Activated naive CD4-positive, alpha-beta T cell treated with anti-CD3 and anti-CD28 coated beads, Interleukin-2, amount 10 ng/mL, durations not matched to agents 7 days and 5 days (primary cell): ENCODE measurements at regions not wholly inside any gene's neighbourhood (a gene's known extent, or its start where the extent isn't known, plus 50 kb on each side); places are given as distances from the start of the nearest gene placed in this dataset.

Source experiments
- CTCF ChIA-PET: fragments of 350-600 bp; sonication (Branson Sonifier 250); formaldehyde crosslinking; loops from one replicate; lab custom pipeline; 2021; ENCODE audit warnings: antibody characterized with exemption; lab: Charles Lee
- DNase-seq: peaks from one replicate; pipeline ENCODE4 v3.0.0-alpha.2; 2020
- H3K27ac Mint-ChIP-seq: one replicate; pipeline ENCODE4 v1.8.0; 2021; ENCODE audit warnings: mild to moderate bottlenecking, moderate library complexity, mixed read lengths
- H3K27me3 Mint-ChIP-seq: one replicate; pipeline ENCODE4 v1.8.0; 2021; ENCODE audit warnings: mild to moderate bottlenecking, mixed read lengths
- H3K36me3 Mint-ChIP-seq: one replicate; pipeline ENCODE4 v1.8.0; 2021; ENCODE audit warnings: mixed read lengths
- H3K4me1 Mint-ChIP-seq: one replicate; pipeline ENCODE4 v1.8.0; 2021; ENCODE audit warnings: mixed read lengths
- H3K4me3 Mint-ChIP-seq: one replicate; pipeline ENCODE4 v1.8.0; 2021; ENCODE audit warnings: mild to moderate bottlenecking, moderate library complexity, mixed read lengths
- H3K9me3 Mint-ChIP-seq: one replicate; pipeline ENCODE4 v1.8.0; 2021; ENCODE audit warnings: mixed read lengths

DNA sequence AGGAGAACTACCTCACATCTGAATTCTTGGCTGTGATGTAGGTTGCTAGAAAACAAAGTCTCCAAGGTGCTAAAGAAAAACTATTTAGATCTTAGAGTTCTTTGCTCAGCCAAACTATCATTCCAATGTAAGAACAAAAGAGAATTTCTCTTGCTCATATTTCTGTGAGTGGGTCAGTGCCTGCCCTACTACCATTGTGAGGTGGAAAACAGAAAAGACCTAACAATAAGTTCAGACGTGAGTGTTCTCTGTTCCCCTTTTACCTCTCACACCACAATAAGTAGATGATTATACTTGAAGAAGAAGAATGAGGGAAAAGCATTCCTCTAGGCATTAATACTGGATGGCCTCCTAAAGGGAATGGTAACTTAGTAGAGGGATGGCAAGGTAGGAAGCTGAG is 187.4 kb upstream of the KITLG start:
- Mint-ChIP-seq H3K4me3 (no peak overlapping the region), H3K27me3 (no peaks in the 10 kb centered on the region), H3K4me1 (no peaks in the 10 kb centered on the region), H3K27ac (no peak overlapping the region), H3K36me3 (no peaks in the 10 kb centered on the region), H3K9me3 (no peaks in the 10 kb centered on the region)
- CTCF ChIA-PET, result no interaction called here
- no peak for DNase-seq

- no peak overlapping the region for H3K27ac Mint-ChIP-seq
- H3K27me3 Mint-ChIP-seq, result no peaks in the 10 kb centered on the region
- DNase-seq, result no peak
- no peak overlapping the region for H3K4me3 Mint-ChIP-seq
- H3K9me3 Mint-ChIP-seq, result no peaks in the 10 kb centered on the region
- CTCF ChIA-PET, result no interaction called here
- H3K4me1 Mint-ChIP-seq, result no peaks in the 10 kb centered on the region
- no peaks in the 10 kb centered on the region for H3K36me3 Mint-ChIP-seq
These were observed 184.7 kb upstream of the KITLG start for GRCh38 chr12:88764781-88765480.

GRCh38 chr12:88763536-88764100 is 183.3 kb upstream of the KITLG start:
- H3K27me3 Mint-ChIP-seq, result no peaks in the 10 kb centered on the region
- CTCF ChIA-PET, result no interaction called here
- H3K27ac Mint-ChIP-seq, result no peak overlapping the region
- H3K4me1 Mint-ChIP-seq, result no peaks in the 10 kb centered on the region
- H3K36me3 Mint-ChIP-seq, result no peaks in the 10 kb centered on the region
- no peak for DNase-seq
- no peaks in the 10 kb centered on the region for H3K9me3 Mint-ChIP-seq
- no peak overlapping the region for H3K4me3 Mint-ChIP-seq

- H3K27me3 Mint-ChIP-seq, result no peaks in the 10 kb centered on the region
- no peak overlapping the region for H3K27ac Mint-ChIP-seq
- DNase-seq, result no peak
- H3K4me3 Mint-ChIP-seq, result no peak overlapping the region
- CTCF ChIA-PET, result no interaction called here
- no peaks in the 10 kb centered on the region for H3K9me3 Mint-ChIP-seq
- no peaks in the 10 kb centered on the region for H3K4me1 Mint-ChIP-seq
- no peaks in the 10 kb centered on the region for H3K36me3 Mint-ChIP-seq
These were observed 177.9 kb upstream of the KITLG start for GRCh38 chr12:88758176-88758575.

DNA sequence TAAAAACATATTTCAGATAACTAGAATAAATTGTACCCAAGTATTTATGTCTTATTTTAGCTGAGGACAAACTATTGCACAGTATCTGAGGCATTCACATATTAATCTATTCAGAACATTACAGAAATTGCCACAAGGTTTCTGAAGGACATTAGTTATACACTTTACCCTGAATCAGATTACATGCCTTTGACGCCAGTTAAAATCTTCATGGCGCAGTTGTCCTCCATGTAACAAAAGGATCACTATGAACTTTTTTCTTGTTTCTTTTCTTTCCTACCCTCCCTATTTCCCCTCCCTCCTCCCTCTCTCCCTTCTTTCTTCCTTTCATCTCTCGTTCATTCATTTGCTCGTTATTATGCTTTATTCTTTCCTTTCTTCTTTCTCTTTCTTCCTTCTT is 176.6 kb upstream of the KITLG start:
- Mint-ChIP-seq H3K27ac (no peak overlapping the region), H3K36me3 (no peaks in the 10 kb centered on the region), H3K9me3 (no peaks in the 10 kb centered on the region), H3K27me3 (no peaks in the 10 kb centered on the region), H3K4me1 (no peaks in the 10 kb centered on the region), H3K4me3 (no peak overlapping the region)
- CTCF ChIA-PET, result no interaction called here
- no peak for DNase-seq

GRCh38 chr12:88756153-88756552 is 175.9 kb upstream of the KITLG start:
- DNase-seq, result no peak
- Mint-ChIP-seq H3K4me1 (no peaks in the 10 kb centered on the region), H3K36me3 (no peaks in the 10 kb centered on the region), H3K27me3 (no peaks in the 10 kb centered on the region), H3K27ac (no peak overlapping the region), H3K4me3 (no peak overlapping the region), H3K9me3 (no peaks in the 10 kb centered on the region)
- CTCF ChIA-PET, result no interaction called here

- H3K4me1 Mint-ChIP-seq, result no peaks in the 10 kb centered on the region
- H3K9me3 Mint-ChIP-seq, result no peaks in the 10 kb centered on the region
- no peak for DNase-seq
- no peak overlapping the region for H3K27ac Mint-ChIP-seq
- no peaks in the 10 kb centered on the region for H3K27me3 Mint-ChIP-seq
- CTCF ChIA-PET, result no interaction called here
- H3K4me3 Mint-ChIP-seq, result no peak overlapping the region
- H3K36me3 Mint-ChIP-seq, result no peaks in the 10 kb centered on the region
These were observed 173.4 kb upstream of the KITLG start for GRCh38 chr12:88753707-88754106.

- H3K4me1 Mint-ChIP-seq, result no peaks in the 10 kb centered on the region
- CTCF ChIA-PET, result no interaction called here
- no peak overlapping the region for H3K27ac Mint-ChIP-seq
- no peaks in the 10 kb centered on the region for H3K36me3 Mint-ChIP-seq
- no peak for DNase-seq
- no peak overlapping the region for H3K4me3 Mint-ChIP-seq
- no peaks in the 10 kb centered on the region for H3K27me3 Mint-ChIP-seq
- H3K9me3 Mint-ChIP-seq, result no peaks in the 10 kb centered on the region
These were observed 172.8 kb upstream of the KITLG start for GRCh38 chr12:88753066-88753465.

GRCh38 chr12:88752183-88752582 is 171.9 kb upstream of the KITLG start:
- H3K4me1 Mint-ChIP-seq, result no peaks in the 10 kb centered on the region
- H3K4me3 Mint-ChIP-seq, result no peak overlapping the region
- no peak overlapping the region for H3K27ac Mint-ChIP-seq
- CTCF ChIA-PET, result interaction anchor here (0.6 kb wide), 1 partner anchor 24 kb away, joined by 3 read pairs; no protein-coding TSS in a partner anchor
- no peaks in the 10 kb centered on the region for H3K36me3 Mint-ChIP-seq
- H3K9me3 Mint-ChIP-seq, result no peaks in the 10 kb centered on the region
- H3K27me3 Mint-ChIP-seq, result no peaks in the 10 kb centered on the region
- DNase-seq, result no peak

- Mint-ChIP-seq H3K27ac (no peak overlapping the region), H3K4me3 (no peak overlapping the region), H3K27me3 (no peaks in the 10 kb centered on the region), H3K4me1 (no peaks in the 10 kb centered on the region), H3K9me3 (no peaks in the 10 kb centered on the region), H3K36me3 (no peaks in the 10 kb centered on the region)
- CTCF ChIA-PET, result no interaction called here
- no peak for DNase-seq
These were observed 170.7 kb upstream of the KITLG start for GRCh38 chr12:88750867-88751543.

DNA sequence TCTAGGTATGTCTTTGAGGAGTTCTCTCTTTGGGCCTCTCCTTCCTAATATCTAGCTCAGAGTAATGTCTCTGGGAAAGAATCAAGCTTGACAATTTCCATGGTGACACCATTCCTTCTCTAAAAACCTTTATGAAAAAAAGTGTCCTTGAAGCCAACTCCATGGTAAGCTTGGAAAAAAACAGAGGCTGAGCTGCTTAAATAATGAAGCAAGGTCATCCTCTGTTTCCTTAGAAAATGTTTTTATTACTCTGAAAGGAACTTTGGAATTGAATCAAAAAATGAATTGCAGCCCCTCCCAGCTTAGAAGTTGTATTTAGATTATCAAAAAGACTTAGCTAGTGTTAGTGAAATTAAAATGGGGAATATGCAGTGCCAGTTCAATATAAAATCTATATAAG is 166.1 kb upstream of the KITLG start:
- CTCF ChIA-PET, result no interaction called here
- Mint-ChIP-seq H3K36me3 (no peaks in the 10 kb centered on the region), H3K4me1 (no peaks in the 10 kb centered on the region), H3K9me3 (no peaks in the 10 kb centered on the region), H3K27ac (no peak overlapping the region), H3K4me3 (no peak overlapping the region), H3K27me3 (peaks cover 5% of the 10 kb centered on the region)
- DNase-seq, result no peak

DNA sequence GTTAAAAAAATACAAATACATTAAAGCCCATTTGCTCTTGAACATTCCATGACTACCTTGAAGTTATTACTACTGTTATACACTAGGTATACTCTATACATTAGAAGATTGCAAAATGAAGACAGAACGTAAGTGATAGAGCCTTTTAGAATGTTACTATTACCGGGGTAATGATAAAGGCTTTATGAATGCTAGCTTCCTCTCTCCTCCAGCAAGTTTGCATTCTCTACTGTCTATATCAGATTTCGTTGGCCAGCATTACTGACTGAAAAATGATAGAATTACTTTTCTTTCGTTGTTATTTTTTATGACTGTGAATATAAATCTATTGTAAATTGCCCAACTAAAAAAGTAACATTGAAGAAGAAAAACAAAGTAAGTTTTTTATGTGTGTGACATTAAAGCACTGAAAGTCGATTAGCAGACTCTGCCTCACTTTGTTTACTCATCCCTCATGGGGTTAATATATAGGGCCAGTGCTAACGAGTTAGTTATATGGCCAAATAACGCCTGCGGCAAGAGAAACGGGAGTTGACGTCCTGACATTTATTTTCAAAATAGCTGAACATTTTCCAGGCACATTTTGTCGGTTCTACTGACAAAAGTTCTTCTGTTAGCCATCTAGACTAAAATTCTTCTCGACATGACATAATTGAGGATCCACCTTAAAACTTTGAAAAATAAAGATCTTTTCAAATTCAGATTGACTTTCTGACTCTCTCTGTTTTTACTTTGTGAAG is 163.8 kb upstream of the KITLG start:
- no peaks in the 10 kb centered on the region for H3K36me3 Mint-ChIP-seq
- H3K27ac Mint-ChIP-seq, result no peak overlapping the region
- no peaks in the 10 kb centered on the region for H3K9me3 Mint-ChIP-seq
- no peaks in the 10 kb centered on the region for H3K4me1 Mint-ChIP-seq
- no peak overlapping the region for H3K4me3 Mint-ChIP-seq
- CTCF ChIA-PET, result no interaction called here
- peaks cover 5% of the 10 kb centered on the region for H3K27me3 Mint-ChIP-seq
- DNase-seq, result no peak

GRCh38 chr12:88737838-88738472 is 157.7 kb upstream of the KITLG start:
- H3K27me3 Mint-ChIP-seq, result no peaks in the 10 kb centered on the region
- CTCF ChIA-PET, result no interaction called here

DNA sequence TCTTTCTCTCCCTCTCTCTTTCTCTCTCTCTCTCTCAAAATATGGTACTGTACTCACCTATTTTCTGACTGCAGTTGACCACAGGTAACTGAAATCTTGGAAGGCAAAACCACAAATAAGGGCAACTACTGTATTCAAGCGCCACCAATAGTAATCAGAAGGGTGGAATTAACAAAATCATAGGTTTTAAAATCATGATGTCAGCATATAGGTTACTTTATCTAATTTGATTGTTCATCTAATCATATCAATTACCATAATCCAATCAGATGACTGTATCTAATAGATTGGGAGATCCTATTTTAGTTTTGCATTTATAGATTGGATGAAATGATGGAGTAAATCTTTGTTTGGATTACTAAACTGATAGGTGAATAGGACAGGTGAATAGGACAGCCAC is 155.8 kb upstream of the KITLG start:
- Mint-ChIP-seq H3K27ac (no peak overlapping the region), H3K4me3 (no peak overlapping the region), H3K9me3 (no peaks in the 10 kb centered on the region), H3K27me3 (no peaks in the 10 kb centered on the region), H3K36me3 (no peaks in the 10 kb centered on the region), H3K4me1 (no peaks in the 10 kb centered on the region)
- no peak for DNase-seq
- CTCF ChIA-PET, result no interaction called here

More at GRCh38 chr12:88737838-88738472, 157.7 kb upstream of the KITLG start:
- DNase-seq, result no peak
- H3K4me3 Mint-ChIP-seq, result no peak overlapping the region
- H3K36me3 Mint-ChIP-seq, result no peaks in the 10 kb centered on the region
- H3K9me3 Mint-ChIP-seq, result no peaks in the 10 kb centered on the region
- H3K4me1 Mint-ChIP-seq, result no peaks in the 10 kb centered on the region
- no peak overlapping the region for H3K27ac Mint-ChIP-seq
